H1 (cell line): ENCODE measurements at regions not wholly inside any gene's neighbourhood (a gene's known extent, or its start where the extent isn't known, plus 50 kb on each side); places are given as distances from the start of the nearest gene placed in this dataset.

ENCODE experiments used
- CTCF ChIA-PET: fragments of 300-600 bp; sonication (Branson Sonifier 250); formaldehyde crosslinking; loops from one replicate; lab custom pipeline; 2021; ENCODE audit not compliant: partially characterized antibody; lab: Charles Lee
- POLR2A ChIA-PET: fragments of 300-600 bp; sonication (Branson Sonifier 250); formaldehyde crosslinking; loops from one replicate; lab custom pipeline; 2021; ENCODE audit warnings: inconsistent platforms; ENCODE audit not compliant: partially characterized antibody; lab: Charles Lee
- DNase-seq, 2 experiments: peaks; one replicate each; pipeline versions ENCODE4 v3.0.0 to v3.0.0-alpha.2; 2010 to 2022; ENCODE audit warnings: low spot score in 2 of 2, low read depth in 1 of 2, mixed read lengths in 1 of 2
- FAIRE-seq: peaks from 2 replicates; lab custom pipeline; 2011; peaks lifted over from hg19 to GRCh38; lab: Jason Lieb, UNC
- H2AFZ ChIP-seq: 2 replicates; pipeline ENCODE4 v1.8.1; 2012; ENCODE audit warnings: low read length, inconsistent platforms
- H2AK5ac ChIP-seq: 2 replicates; pipeline ENCODE4 v1.6.1; 2013; ENCODE audit warnings: low read depth, low read length
- H2BK120ac ChIP-seq: replicated peaks from 2 replicates; pipeline ENCODE3; 2013; ENCODE audit warnings: low read depth, low read length, inconsistent platforms
- H2BK12ac ChIP-seq: 2 replicates; pipeline ENCODE4 v1.6.1; 2013; ENCODE audit warnings: low read depth, low read length
- H2BK15ac ChIP-seq: 2 replicates; pipeline ENCODE4 v1.6.1; 2013; ENCODE audit warnings: low read length
- H2BK20ac ChIP-seq: 2 replicates; pipeline ENCODE4 v1.6.1; 2013; ENCODE audit warnings: low read length
- H2BK5ac ChIP-seq: 2 replicates; pipeline ENCODE4 v1.6.1; 2013; ENCODE audit warnings: low read depth, low read length
- H3K14ac ChIP-seq: 2 replicates; pipeline ENCODE4 v1.6.1; 2013; ENCODE audit warnings: inconsistent platforms; ENCODE audit not compliant: insufficient read length
- H3K18ac ChIP-seq: 2 replicates; pipeline ENCODE4 v1.6.1; 2013; ENCODE audit warnings: low read length; ENCODE audit errors: extremely low read depth
- H3K23ac ChIP-seq: 2 replicates; pipeline ENCODE4 v1.6.1; 2013; ENCODE audit warnings: inconsistent platforms; ENCODE audit not compliant: insufficient read length
- H3K23me2 ChIP-seq: 2 replicates; pipeline ENCODE4 v1.6.1; 2013; ENCODE audit warnings: low read depth, low read length
- H3K27ac ChIP-seq: 2 replicates; pipeline ENCODE4 v1.6.1; 2011; ENCODE audit warnings: low read depth, low read length, inconsistent platforms
- H3K27me3 ChIP-seq, 4 experiments: replicated peaks in 1 of 4; 1 replicate in 1 of 4; 2 replicates in 3 of 4; pipeline versions ENCODE4 v1.6.1 to v1.8.1; 2011 to 2013; ENCODE audit warnings: low read length in 3 of 4, mild to moderate bottlenecking in 3 of 4, inconsistent platforms in 2 of 4, mixed read lengths in 2 of 4, moderate library complexity in 1 of 4; ENCODE audit not compliant: control insufficient read depth in 3 of 4, insufficient read depth in 3 of 4; ENCODE audit errors: extremely low read depth in 1 of 4
- H3K36me3 ChIP-seq, 4 experiments: 2 replicates each; pipeline versions ENCODE4 v1.6.1 to v1.8.1; 2011 to 2013; ENCODE audit warnings: mild to moderate bottlenecking in 4 of 4, low read length in 3 of 4, moderate library complexity in 2 of 4, control low read depth in 1 of 4, inconsistent platforms in 1 of 4; ENCODE audit not compliant: insufficient read depth in 4 of 4, control insufficient read depth in 2 of 4
- H3K4ac ChIP-seq: replicated peaks from 2 replicates; pipeline ENCODE3; 2013; ENCODE audit warnings: low read length, low read depth, mixed read lengths, inconsistent platforms; ENCODE audit not compliant: insufficient read length
- H3K4me1 ChIP-seq, 4 experiments: replicated peaks in 1 of 4; 1 replicate in 1 of 4; 2 replicates in 3 of 4; pipeline versions ENCODE4 v1.6.1 to v1.8.1; 2011 to 2013; ENCODE audit warnings: low read length in 3 of 4, inconsistent platforms in 2 of 4, mixed read lengths in 1 of 4; ENCODE audit not compliant: insufficient read depth in 4 of 4, control insufficient read depth in 3 of 4
- H3K4me2 ChIP-seq, 2 experiments: 2 replicates each; pipeline versions ENCODE4 v1.6.1 to v1.8.1; 2011 to 2013; ENCODE audit warnings: low read depth in 2 of 2, low read length in 2 of 2, control low read depth in 1 of 2, inconsistent platforms in 1 of 2, mild to moderate bottlenecking in 1 of 2; ENCODE audit not compliant: insufficient read depth in 1 of 2
- H3K4me3 ChIP-seq, 4 experiments: fragments of 200-600, 300-600 bp in 1 of 4; sonication (generic), shearing (Covaris generic), sonication (Bioruptor Twin) in 1 of 4; 2 replicates each; pipeline versions ENCODE4 v1.5.1 to v1.8.1; 2011 to 2016; ENCODE audit warnings: low read length in 4 of 4, low read depth in 3 of 4, control low read depth in 2 of 4, inconsistent platforms in 2 of 4, mild to moderate bottlenecking in 2 of 4, mixed read lengths in 1 of 4, moderate library complexity in 1 of 4; ENCODE audit not compliant: insufficient read depth in 2 of 4; ENCODE audit errors: extremely low read depth in 1 of 4
- H3K56ac ChIP-seq: replicated peaks from 2 replicates; pipeline ENCODE3; 2013; ENCODE audit warnings: low read depth, mild to moderate bottlenecking, mixed read lengths, low read length, inconsistent platforms; ENCODE audit not compliant: insufficient read length
- H3K79me1 ChIP-seq: 2 replicates; pipeline ENCODE4 v1.6.1; 2013; ENCODE audit warnings: low read depth, low read length, control low read depth
- H3K79me2 ChIP-seq, 2 experiments: 2 replicates each; pipeline versions ENCODE4 v1.6.1 to v1.8.1; 2012 to 2013; ENCODE audit warnings: low read length in 2 of 2, mild to moderate bottlenecking in 2 of 2, inconsistent platforms in 1 of 2; ENCODE audit not compliant: insufficient read depth in 2 of 2, control insufficient read depth in 1 of 2
- H3K9ac ChIP-seq, 4 experiments: replicated peaks in 1 of 4; 1 replicate in 1 of 4; 2 replicates in 3 of 4; pipeline versions ENCODE4 v1.6.1 to v1.8.1; 2011 to 2013; ENCODE audit warnings: low read depth in 3 of 4, low read length in 3 of 4, control low read depth in 2 of 4, mild to moderate bottlenecking in 2 of 4, moderate library complexity in 2 of 4, inconsistent platforms in 1 of 4; ENCODE audit errors: extremely low read depth in 1 of 4
- H3K9me3 ChIP-seq, 2 experiments: 2 replicates each; pipeline versions ENCODE4 v1.6.1 to v1.8.1; 2012 to 2013; ENCODE audit warnings: mild to moderate bottlenecking in 2 of 2, moderate library complexity in 2 of 2, control low read depth in 1 of 2, inconsistent platforms in 1 of 2, low read depth in 1 of 2, low read length in 1 of 2, mixed read lengths in 1 of 2; ENCODE audit not compliant: insufficient read depth in 2 of 2
- H4K20me1 ChIP-seq, 2 experiments: replicated peaks in 1 of 2; 2 replicates each; pipeline versions ENCODE3 to v1.8.1; 2011 to 2013; ENCODE audit warnings: inconsistent platforms in 2 of 2, low read length in 2 of 2, mild to moderate bottlenecking in 1 of 2; ENCODE audit not compliant: insufficient read depth in 2 of 2, control insufficient read depth in 1 of 2
- H4K5ac ChIP-seq: 2 replicates; pipeline ENCODE4 v1.6.1; 2013; ENCODE audit warnings: low read length, low read depth, mixed read lengths, inconsistent platforms; ENCODE audit not compliant: insufficient read length
- H4K8ac ChIP-seq: 2 replicates; pipeline ENCODE4 v1.8.0; 2013; ENCODE audit warnings: mild to moderate bottlenecking, moderate library complexity, low read length, inconsistent platforms; ENCODE audit not compliant: insufficient read depth; ENCODE audit errors: extremely low read depth
- H4K91ac ChIP-seq: replicated peaks from 2 replicates; pipeline ENCODE3; 2013; ENCODE audit warnings: low read length, mixed read lengths, inconsistent platforms; ENCODE audit not compliant: insufficient read length
- CTCF ChIP-seq, 3 experiments: IDR thresholded peaks; 1 replicate in 2 of 3; 2 replicates in 1 of 3; pipeline versions ENCODE4 v1.5.1 to v1.6.1; 2011; ENCODE audit warnings: low read length in 3 of 3, mild to moderate bottlenecking in 3 of 3, inconsistent platforms in 2 of 3, low read depth in 1 of 3, moderate library complexity in 1 of 3; ENCODE audit not compliant: insufficient read depth in 1 of 3; ENCODE audit errors: control extremely low read depth in 1 of 3
- NANOG ChIP-seq: IDR thresholded peaks from 2 replicates; pipeline ENCODE4 v1.6.1; 2011; ENCODE audit warnings: low read length, low read depth, mild to moderate bottlenecking, inconsistent platforms; ENCODE audit not compliant: insufficient read depth, poor library complexity, severe bottlenecking
- WGBS, 2 experiments: shearing (Covaris generic) in 1 of 2; methylation state at CpG; one replicate each; pipeline versions ENCODE4 v1.1.6 to v1.1.7; 2013 to 2015; ENCODE audit warnings: low lambda C conversion rate in 2 of 2, mixed read lengths in 2 of 2, inconsistent platforms in 1 of 2, low coverage in 1 of 2, missing lambda C conversion rate in 1 of 2; ENCODE audit not compliant: insufficient replicate concordance in 2 of 2, insufficient coverage in 1 of 2, insufficient read length in 1 of 2; ENCODE audit errors: extremely low coverage in 1 of 2, missing lambda C conversion rate in 1 of 2; 5-methylcytosine and 5-hydroxymethylcytosine counted together

- no peak overlapping the region for H3K4me3 ChIP-seq
- H3K14ac ChIP-seq = no peak overlapping the region
- WGBS, 2 experiments = 84% methylated on average over 11 of the region's 11 CpGs; no CpG with 5 or more reads in 1 of the 2 experiments
- no peak overlapping the region for H2BK120ac ChIP-seq
- no peak overlapping the region for H3K9ac ChIP-seq
- no peaks in the 10 kb centered on the region for H3K79me2 ChIP-seq
- H4K91ac ChIP-seq = no peak overlapping the region
- H2AK5ac ChIP-seq = no peak overlapping the region
- H4K5ac ChIP-seq = no peak overlapping the region
- H3K9me3 ChIP-seq = no peaks in the 10 kb centered on the region
- no peaks in the 10 kb centered on the region for H3K79me1 ChIP-seq
- FAIRE-seq = no peak
- H3K18ac ChIP-seq = no peak overlapping the region
- no peak overlapping the region for H2BK15ac ChIP-seq
- no peaks in the 10 kb centered on the region for H3K36me3 ChIP-seq
- POLR2A ChIA-PET = interaction anchor here (0.6 kb wide), 1 partner anchor 26 kb away, joined by 3 read pairs; no protein-coding TSS in a partner anchor
- peaks cover 0 to 1% (median 0%) of the 10 kb centered on the region in 4 experiments; a peak in 2 of 7 replicates for H3K27me3 ChIP-seq
- H3K4me1 ChIP-seq = no peaks in the 10 kb centered on the region
- no peak overlapping the region for H3K27ac ChIP-seq
- TF ChIP-seq NANOG (no peak), CTCF (IDR thresholded peaks at IDR 0.05; ENCODE audit: control extremely low read depth in 1 of 3, insufficient read depth in 1 of 3, low read depth in 1 of 3, low read length in 3 of 3) (peak in 1 of 3 experiments; percentile 10; a peak in 1 of 4 replicates)
- H3K4ac ChIP-seq = no peak overlapping the region
- H3K23me2 ChIP-seq = no peaks in the 10 kb centered on the region
- DNase-seq = no peak
- no peak overlapping the region for H4K8ac ChIP-seq
- H3K4me2 ChIP-seq = no peak overlapping the region
- no peak overlapping the region for H3K23ac ChIP-seq
- H2BK12ac ChIP-seq = no peak overlapping the region
- no peak overlapping the region for H2AFZ ChIP-seq
- no peak overlapping the region for H2BK5ac ChIP-seq
- no peak overlapping the region for H3K56ac ChIP-seq
- no peak overlapping the region for H2BK20ac ChIP-seq
- CTCF ChIA-PET = interaction anchor here (1.0 to 2.9 kb wide), 7 partner anchors 11 to 171 kb away, joined by 3 to 12 read pairs (median 5); no protein-coding TSS in a partner anchor
- H4K20me1 ChIP-seq = no peaks in the 10 kb centered on the region
These were observed 172.4 kb upstream of the SSTR4 start for GRCh38 chr20:22862671-22863230.
